HG03571 (cell line): ENCODE measurements at regions not wholly inside any gene's neighbourhood (a gene's known extent, or its start where the extent isn't known, plus 50 kb on each side); places are given as distances from the start of the nearest gene placed in this dataset.
A peak's percentile ranks its signal among the peaks of the same experiment; 100 is the strongest.
"Not testable (repeated sequence)": the region's sequence is repeated elsewhere in the genome, so short reads cannot be mapped to it uniquely, and the experiment has no call there.

Experiments
- ATAC-seq: cut with Tn5 transposase; IDR thresholded peaks from one replicate; pipeline ENCODE4 v1.9.1; 2021; ENCODE audit not compliant: unreplicated experiment

DNA sequence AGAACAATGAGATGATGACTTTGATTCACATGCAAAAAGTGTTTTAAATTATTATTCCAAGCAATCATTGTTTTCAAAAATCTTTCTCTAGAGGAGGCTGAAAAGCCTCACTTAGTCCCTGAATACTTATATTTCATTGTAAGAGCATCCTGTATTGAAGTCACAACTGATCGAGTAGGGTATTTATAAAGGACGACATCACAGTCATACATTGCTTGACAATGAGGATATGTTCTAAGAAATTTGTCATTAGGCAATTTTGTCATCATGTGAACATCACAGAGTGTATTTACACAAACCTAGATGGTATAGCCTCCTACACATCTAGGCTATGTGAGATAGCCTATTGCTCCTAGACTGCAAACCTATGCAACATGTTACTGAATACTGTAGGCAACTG lies 510.4 kb upstream of the RGMB start:
- no peak for ATAC-seq

DNA sequence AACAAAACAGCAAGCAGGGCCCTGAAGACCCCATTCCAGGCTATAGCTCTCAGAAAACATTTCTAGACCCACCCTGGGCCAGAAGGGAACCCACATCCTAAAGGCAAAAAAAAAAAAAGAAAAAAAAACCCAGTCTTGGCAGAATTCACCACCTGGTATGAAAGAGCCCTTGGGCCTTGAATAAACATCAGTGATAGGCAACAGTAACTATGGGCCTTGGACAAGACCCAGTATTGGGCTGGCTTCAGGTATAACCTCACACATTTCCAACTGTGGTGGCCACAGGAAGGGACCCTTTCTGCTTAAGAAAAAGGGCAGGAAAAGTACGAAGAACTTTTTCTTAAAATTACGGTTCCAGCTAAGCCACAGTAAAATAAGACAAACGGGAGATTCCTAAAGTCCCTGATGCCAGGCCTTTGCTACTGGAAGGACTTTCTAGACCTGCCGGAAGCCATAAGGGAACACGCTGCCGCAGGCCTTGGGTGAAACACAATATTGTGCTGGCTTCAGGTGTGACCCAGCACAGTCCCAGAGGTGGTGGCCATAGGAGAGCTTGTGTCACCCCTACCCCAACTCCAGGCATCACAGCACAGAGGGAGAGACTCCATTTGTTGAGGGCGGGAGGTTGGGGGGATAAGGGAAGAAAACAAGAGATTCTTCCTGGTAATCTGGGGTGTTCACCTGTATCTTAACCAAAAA lies 505.2 kb upstream of the RGMB start:
- ATAC-seq: no peak

GRCh38 chr5:98275980-98276379 lies 497.5 kb upstream of the RGMB start:
- no peak for ATAC-seq

DNA sequence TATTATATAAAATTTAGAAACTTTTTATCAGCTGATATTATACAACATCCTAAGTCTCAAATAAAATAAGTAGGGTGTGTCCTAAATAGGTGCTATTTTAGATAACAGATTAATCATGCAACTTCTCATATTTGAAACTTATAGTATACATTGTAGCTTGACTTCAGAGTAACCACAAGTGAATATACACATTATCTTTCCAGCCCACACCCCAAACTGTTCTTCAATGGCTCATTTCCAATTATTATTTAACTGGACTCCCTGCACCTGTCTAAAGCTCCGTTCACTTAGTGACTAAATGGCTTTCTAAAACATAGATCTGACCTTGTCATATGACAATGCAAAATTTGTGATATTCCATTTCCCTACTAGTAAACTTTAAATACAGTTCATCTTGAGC lies 490.9 kb upstream of the RGMB start:
- ATAC-seq: no peak

DNA sequence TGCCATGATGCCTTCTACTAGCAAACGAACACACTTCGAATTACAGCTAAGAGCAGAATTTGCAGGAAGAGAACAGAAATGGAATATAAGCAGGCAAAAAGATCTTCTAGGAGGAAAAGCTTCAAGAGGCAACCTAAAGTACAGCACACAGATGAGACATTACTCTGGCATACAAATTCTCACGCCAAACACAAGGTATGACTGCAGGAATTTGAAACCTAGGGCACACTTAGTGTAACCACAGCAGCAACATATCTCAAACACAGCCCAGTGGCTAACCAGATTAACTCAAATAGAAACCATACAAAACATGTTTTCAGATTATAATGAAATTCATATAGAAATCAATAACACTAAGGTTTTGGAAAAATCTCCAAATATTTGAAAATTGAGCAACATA lies 481.0 kb upstream of the RGMB start:
- ATAC-seq: no peak

DNA sequence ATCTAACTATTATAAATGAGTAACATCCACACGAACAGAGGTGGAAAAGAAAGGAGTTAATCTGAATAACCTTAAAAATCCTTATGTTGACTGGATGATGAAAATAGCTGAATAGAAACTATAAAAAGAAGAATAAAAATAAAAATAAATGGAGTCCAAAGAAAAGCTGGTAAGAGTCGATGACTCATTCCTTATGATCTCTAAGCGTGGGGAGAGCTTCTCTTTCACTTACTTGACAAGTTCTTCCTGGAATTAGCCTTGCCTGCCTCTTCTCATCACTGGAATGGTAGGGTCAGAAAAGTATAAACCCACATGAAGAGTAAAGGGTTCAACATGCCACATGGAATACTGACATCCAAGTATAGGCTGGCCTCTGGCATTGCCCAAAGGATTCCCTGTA lies 477.0 kb upstream of the RGMB start:
- no peak for ATAC-seq

GRCh38 chr5:98299435-98299834 lies 474.0 kb upstream of the RGMB start:
- ATAC-seq: no peak

DNA sequence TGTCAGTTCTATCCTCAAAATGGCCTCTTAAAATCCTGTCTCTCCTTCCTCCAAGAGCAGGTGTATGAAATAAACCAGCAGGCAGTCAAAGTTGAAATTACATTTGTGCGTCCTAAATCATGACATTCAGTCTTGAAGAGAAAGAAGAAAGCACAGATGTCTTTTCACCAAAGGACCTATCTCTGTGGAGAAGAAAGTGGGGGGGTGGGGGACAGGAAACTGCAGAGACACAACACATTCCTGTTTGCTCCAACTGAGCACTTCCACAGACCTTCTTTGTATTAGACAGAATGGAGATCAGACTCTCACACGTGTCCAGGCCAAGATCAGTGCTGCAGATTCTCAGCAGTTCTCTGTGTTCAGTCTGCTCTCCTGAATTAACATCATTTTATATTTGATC lies 471.9 kb upstream of the RGMB start:
- ATAC-seq: no peak

- ATAC-seq: no peak
Measured at GRCh38 chr5:98307811-98308210, 465.7 kb upstream of the RGMB start.

GRCh38 chr5:98308231-98308630 lies 465.2 kb upstream of the RGMB start:
- no peak for ATAC-seq

- ATAC-seq: no peak
Measured at GRCh38 chr5:98308960-98309359, 464.5 kb upstream of the RGMB start.

DNA sequence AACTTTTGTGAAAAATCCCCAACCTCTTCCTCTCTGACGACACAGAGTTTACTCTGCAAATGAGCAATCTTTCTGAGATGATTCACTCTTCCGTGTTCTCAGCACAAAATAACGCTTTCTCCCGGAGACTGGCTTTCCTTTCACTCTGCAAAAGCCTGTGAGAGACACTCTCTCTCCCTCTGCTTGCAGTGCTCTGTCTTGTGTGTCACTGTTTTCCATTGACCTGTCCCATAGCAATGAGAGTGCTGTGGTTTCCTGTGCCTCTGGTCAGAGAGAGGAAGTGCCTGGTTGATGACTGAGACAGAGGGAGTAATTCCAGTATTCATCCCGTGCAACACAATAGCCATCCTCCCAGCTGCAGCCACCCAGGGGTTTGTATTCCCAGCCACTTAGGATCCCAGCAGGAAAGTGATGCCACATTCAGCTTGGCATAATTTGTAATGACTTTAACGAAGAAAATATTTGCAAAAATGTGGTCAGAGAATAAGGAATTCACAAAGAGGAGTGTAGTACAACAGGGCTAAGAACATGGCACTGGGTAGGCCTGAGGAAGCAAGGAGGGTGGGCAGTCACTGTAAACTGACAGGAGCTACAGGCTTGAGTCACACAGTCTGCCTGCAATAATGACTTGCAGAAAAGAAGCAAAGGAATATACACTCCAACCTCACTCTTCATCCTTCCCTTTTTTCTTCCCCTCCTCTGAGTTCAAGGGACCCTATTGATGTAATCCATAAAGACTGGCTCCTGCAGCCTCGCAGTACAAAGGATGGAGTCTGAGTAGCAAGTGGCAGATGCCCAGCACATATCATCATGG lies 463.5 kb upstream of the RGMB start:
- peak; percentile 76 for ATAC-seq

- ATAC-seq: no peak
Measured at GRCh38 chr5:98314292-98314691, 459.2 kb upstream of the RGMB start.

DNA sequence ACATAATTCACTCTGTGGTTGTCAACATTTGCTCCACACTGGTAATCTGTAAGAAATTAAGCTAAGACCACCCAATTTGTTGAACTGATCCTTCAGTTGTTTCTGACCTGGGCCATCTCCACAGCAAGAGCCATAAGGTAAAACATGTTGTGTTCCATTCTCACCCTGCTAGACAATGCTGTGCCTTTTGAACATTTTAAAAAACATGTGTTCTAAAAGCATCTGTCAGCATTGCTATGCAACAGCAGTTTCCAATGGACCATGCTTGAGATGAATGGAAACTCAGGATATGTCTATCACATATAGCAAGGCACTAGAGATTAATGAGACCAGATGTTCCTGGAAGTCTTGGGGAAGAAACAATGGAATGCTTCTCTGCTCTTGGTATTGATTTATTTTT lies 455.1 kb upstream of the RGMB start:
- ATAC-seq: no peak

GRCh38 chr5:98319299-98320011 lies 454.0 kb upstream of the RGMB start:
- no peak for ATAC-seq

DNA sequence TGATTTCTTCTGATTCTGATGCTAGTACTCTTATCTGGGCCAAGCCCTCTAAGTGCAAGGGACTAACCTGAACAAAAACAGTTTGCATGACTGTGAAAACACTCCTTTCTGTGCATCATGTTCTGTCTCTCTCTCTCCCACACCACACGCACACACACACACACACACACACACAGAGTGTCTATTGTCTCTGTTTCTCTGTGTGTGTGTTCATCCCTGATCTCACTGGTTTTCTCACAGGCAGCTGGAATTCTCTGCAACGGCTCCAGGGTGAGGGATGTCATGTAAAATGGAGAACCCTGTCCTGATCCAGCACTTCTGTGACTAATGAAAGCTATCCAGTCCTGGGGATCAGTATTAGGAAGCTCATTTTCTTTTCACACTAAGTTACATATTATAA lies 453.1 kb upstream of the RGMB start:
- ATAC-seq: no peak

DNA sequence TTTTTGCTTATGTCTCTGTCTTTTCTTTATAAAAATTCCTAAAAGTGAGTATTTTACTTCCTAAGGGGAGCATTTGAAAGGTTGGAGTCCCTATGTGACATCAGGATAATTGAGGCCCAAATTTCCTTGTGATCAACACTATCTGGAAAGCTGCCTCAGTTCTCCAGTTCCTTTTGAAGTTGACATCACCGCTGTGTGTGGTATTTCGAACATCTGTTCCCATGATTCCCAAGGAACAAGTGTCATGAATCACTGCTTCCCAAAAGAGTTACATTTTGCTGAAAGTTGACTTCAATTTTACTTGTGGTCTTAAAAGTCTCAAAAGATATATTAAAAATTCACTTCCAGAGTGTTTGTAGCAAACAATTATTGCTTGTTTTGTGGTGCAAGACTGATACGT lies 452.1 kb upstream of the RGMB start:
- no peak for ATAC-seq

DNA sequence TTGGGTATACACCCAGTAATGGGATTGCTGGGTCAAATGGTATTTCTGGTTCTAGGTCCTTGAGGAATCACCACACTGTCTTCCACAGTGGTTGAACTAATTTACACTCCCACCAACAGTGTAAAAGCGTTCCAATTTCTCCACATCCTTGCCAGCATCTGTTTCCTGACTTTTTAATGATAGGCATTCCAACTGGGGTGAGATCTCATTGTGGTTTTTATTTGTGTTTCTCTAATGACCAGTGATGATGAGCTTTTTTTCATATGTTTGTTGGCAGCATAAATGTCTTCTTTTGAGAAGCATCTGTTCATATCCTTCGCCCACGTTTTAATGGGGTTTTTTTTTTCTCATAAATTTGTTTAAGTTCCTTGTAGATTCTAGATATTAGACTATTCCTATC lies 448.3 kb upstream of the RGMB start:
- not testable (repeated sequence) for ATAC-seq

DNA sequence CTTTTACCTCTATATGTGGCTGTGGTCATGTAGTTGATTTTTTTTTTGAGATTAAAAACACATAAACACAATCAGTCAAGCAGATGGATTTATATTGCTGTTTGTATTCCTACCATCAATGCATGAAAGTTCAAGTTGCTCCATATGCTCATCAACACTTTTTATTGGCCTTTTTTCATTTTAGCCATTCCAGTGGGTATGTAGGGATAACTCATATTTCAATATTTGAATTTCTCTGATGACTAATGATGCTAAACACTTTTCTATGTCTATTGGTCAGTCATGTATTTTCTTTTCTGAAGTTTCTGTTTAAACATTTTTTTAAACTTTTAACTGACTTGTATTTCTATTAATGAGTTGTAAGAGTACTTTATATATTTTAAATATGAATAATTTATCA lies 445.4 kb upstream of the RGMB start:
- no peak for ATAC-seq

DNA sequence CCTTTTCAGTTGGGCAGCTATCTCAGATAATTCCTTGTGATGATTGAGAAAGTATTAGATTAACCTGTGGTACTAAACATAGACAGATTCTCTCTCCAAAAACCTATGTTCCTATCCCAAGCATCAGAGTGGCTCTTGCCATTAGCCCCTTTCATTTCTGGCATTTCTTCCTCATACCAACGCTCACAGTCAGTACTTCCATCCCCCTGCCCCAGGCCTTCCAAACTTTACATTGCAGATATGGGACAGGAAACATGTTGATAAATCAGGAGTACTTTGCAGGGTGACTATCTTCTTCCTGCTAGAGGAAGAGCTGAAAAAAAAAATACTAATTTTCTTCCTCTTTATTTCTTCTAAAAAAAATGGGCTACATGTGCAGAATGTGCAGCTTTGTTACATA lies 442.6 kb upstream of the RGMB start:
- no peak for ATAC-seq

GRCh38 chr5:98333921-98334320 lies 439.5 kb upstream of the RGMB start:
- ATAC-seq: no peak

GRCh38 chr5:98334946-98335345 lies 438.5 kb upstream of the RGMB start:
- ATAC-seq: no peak
